ENCODE measurements at regions not wholly inside any gene's neighbourhood (a gene's known extent, or its start where the extent isn't known, plus 50 kb on each side); places are given as distances from the start of the nearest gene placed in this dataset.
"Not testable (repeated sequence)": the region's sequence is repeated elsewhere in the genome, so short reads cannot be mapped to it uniquely, and the experiment has no call there.

DNA sequence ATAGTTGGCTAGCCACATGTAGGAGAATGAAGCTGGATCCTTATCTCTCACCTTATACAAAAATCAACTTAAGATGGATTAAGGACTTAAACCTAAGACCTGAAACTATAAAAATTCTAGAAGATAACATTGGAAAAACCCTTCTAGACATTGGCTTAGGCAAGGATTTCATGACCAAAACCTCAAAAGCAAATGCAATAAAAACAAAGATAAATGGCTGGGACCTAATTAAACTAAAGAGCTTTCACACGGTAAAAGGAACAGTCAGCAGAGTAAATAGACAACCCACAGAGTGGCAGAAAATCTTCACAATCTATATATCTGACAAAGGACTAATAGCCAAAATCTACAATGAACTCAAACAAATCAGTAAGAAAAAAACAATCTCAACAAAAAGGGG, 202.7 kb upstream of the ARID2 start:
- H3K9me2 ChIP-seq (ENCODE audit: insufficient read depth, low read length); H3F3A ChIP-seq (ENCODE audit: insufficient read depth, low read length, poor library complexity, severe bottlenecking); H3K79me2 ChIP-seq (replicated peaks; ENCODE audit: insufficient read depth, low read length); H3K27me3 ChIP-seq (ENCODE audit: insufficient read depth, low read depth, low read length); H3K4me2 ChIP-seq (ENCODE audit: low read length); H2AFZ ChIP-seq (ENCODE audit: low read depth, low read length); H3K9me3 ChIP-seq (ENCODE audit: low read length); H3K27ac ChIP-seq (ENCODE audit: low read length); H3K4me3 ChIP-seq (ENCODE audit: low read length); H4K20me1 ChIP-seq (ENCODE audit: insufficient read depth); H3K9ac ChIP-seq (ENCODE audit: low read length); H3K36me3 ChIP-seq (ENCODE audit: insufficient read depth, low read length): not testable (repeated sequence)

DNA sequence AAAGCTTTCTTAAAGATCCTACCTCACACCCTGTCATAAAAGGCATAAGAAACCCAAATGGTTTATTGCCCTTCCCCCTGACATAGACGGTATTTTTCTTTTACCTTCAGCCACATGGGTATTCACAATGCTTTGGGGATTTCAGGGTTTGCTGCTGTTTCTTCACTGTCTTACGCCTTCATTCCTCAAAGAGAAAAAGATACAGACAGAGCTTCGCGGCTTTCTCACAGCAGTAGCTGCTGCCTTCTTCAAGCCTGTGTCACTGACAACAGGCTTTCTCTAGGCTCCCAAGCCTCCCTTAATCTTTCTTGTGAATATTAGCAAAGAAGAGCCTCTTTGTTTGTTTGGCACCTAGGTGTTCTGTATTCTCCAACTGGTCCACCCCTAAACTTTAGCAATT, 197.4 kb upstream of the ARID2 start:
- Histone ChIP-seq H3F3A (ENCODE audit: insufficient read depth, low read length, poor library complexity, severe bottlenecking) (no peaks in the 10 kb centered on the region), H3K9ac (ENCODE audit: low read length) (no peak overlapping the region)

DNA sequence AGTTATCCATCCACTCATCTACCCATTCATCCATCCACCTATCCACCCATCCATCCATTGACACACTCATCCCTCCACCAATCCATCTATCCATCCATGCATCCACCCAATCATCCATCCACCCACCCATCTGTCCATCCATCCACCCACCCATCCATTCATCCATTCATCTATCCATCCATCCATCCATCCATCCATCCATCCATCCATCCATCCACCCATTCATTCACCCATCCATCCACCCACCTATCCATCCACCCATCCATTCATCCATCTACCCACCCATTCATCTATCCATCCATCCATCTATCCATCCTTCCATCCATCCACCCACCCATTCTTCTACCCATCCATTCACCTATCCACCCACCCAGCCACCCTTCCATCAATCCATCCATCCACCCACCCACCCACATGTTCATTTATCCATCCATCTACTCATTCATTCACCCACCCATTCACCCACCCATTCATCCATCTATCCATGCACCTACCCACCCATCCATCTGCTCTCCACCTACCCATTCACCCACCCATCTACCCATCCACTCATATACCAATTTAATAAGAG, 193.8 kb upstream of the ARID2 start:
- Histone ChIP-seq H3K9ac (ENCODE audit: low read length) (no peak overlapping the region), H3K9me2 (ENCODE audit: insufficient read depth, low read length) (no peaks in the 10 kb centered on the region), H3K79me2 (replicated peaks; ENCODE audit: insufficient read depth, low read length) (no peaks in the 10 kb centered on the region), H3F3A (ENCODE audit: insufficient read depth, low read length, poor library complexity, severe bottlenecking) (no peaks in the 10 kb centered on the region), H3K27ac (ENCODE audit: low read length) (no peak overlapping the region), H3K4me3 (ENCODE audit: low read length) (no peak overlapping the region), H3K27me3 (ENCODE audit: insufficient read depth, low read depth, low read length) (no peaks in the 10 kb centered on the region), H3K36me3 (ENCODE audit: insufficient read depth, low read length) (no peaks in the 10 kb centered on the region), H2AFZ (ENCODE audit: low read depth, low read length) (no peak overlapping the region), H3K4me2 (ENCODE audit: low read length) (no peak overlapping the region), H3K9me3 (ENCODE audit: low read length) (no peaks in the 10 kb centered on the region), H4K20me1 (ENCODE audit: insufficient read depth) (no peaks in the 10 kb centered on the region)
- TF ChIP-seq POLR2AphosphoS5 (IDR thresholded peaks at IDR 0.05), result no peak
- TF ChIP-seq TAF1 (IDR thresholded peaks at IDR 0.05; ENCODE audit: low read depth), result no peak
- no peak for TF ChIP-seq SMC3 (conservative IDR thresholded peaks at IDR 0.05; ENCODE audit: poor library complexity)
- TF ChIP-seq, protein P1, sequence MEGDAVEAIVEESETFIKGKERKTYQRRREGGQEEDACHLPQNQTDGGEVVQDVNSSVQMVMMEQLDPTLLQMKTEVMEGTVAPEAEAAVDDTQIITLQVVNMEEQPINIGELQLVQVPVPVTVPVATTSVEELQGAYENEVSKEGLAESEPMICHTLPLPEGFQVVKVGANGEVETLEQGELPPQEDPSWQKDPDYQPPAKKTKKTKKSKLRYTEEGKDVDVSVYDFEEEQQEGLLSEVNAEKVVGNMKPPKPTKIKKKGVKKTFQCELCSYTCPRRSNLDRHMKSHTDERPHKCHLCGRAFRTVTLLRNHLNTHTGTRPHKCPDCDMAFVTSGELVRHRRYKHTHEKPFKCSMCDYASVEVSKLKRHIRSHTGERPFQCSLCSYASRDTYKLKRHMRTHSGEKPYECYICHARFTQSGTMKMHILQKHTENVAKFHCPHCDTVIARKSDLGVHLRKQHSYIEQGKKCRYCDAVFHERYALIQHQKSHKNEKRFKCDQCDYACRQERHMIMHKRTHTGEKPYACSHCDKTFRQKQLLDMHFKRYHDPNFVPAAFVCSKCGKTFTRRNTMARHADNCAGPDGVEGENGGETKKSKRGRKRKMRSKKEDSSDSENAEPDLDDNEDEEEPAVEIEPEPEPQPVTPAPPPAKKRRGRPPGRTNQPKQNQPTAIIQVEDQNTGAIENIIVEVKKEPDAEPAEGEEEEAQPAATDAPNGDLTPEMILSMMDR (IDR thresholded peaks at IDR 0.05; ENCODE audit: poor library complexity, severe bottlenecking), result no peak
- no peak for TF ChIP-seq EZH2 (IDR thresholded peaks at IDR 0.05; ENCODE audit: borderline replicate concordance, insufficient read depth, low read length, poor library complexity, severe bottlenecking)
- TF ChIP-seq, protein P2, sequence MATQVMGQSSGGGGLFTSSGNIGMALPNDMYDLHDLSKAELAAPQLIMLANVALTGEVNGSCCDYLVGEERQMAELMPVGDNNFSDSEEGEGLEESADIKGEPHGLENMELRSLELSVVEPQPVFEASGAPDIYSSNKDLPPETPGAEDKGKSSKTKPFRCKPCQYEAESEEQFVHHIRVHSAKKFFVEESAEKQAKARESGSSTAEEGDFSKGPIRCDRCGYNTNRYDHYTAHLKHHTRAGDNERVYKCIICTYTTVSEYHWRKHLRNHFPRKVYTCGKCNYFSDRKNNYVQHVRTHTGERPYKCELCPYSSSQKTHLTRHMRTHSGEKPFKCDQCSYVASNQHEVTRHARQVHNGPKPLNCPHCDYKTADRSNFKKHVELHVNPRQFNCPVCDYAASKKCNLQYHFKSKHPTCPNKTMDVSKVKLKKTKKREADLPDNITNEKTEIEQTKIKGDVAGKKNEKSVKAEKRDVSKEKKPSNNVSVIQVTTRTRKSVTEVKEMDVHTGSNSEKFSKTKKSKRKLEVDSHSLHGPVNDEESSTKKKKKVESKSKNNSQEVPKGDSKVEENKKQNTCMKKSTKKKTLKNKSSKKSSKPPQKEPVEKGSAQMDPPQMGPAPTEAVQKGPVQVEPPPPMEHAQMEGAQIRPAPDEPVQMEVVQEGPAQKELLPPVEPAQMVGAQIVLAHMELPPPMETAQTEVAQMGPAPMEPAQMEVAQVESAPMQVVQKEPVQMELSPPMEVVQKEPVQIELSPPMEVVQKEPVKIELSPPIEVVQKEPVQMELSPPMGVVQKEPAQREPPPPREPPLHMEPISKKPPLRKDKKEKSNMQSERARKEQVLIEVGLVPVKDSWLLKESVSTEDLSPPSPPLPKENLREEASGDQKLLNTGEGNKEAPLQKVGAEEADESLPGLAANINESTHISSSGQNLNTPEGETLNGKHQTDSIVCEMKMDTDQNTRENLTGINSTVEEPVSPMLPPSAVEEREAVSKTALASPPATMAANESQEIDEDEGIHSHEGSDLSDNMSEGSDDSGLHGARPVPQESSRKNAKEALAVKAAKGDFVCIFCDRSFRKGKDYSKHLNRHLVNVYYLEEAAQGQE (IDR thresholded peaks at IDR 0.05; ENCODE audit: borderline replicate concordance), result no peak
- no peak for TF ChIP-seq RAD21 (conservative IDR thresholded peaks at IDR 0.05)
- TF ChIP-seq EP300 (conservative IDR thresholded peaks at IDR 0.05; ENCODE audit: poor library complexity, severe bottlenecking), result no peak
- no peak for TF ChIP-seq MXI1 (conservative IDR thresholded peaks at IDR 0.05; ENCODE audit: poor library complexity, severe bottlenecking)

More for the DNA sequence above, 197.4 kb upstream of the ARID2 start:
- no peaks in the 10 kb centered on the region for H3K36me3 ChIP-seq (ENCODE audit: insufficient read depth, low read length)
- no peaks in the 10 kb centered on the region for H4K20me1 ChIP-seq (ENCODE audit: insufficient read depth)
- H3K4me3 ChIP-seq (ENCODE audit: low read length), result no peak overlapping the region
- TF ChIP-seq SMC3 (conservative IDR thresholded peaks at IDR 0.05; ENCODE audit: poor library complexity), result no peak
- no peak for TF ChIP-seq EZH2 (IDR thresholded peaks at IDR 0.05; ENCODE audit: borderline replicate concordance, insufficient read depth, low read length, poor library complexity, severe bottlenecking)
- no peak for TF ChIP-seq POLR2AphosphoS5 (IDR thresholded peaks at IDR 0.05)
- H3K79me2 ChIP-seq (replicated peaks; ENCODE audit: insufficient read depth, low read length), result no peaks in the 10 kb centered on the region
- no peak overlapping the region for H3K27ac ChIP-seq (ENCODE audit: low read length)
- no peak overlapping the region for H2AFZ ChIP-seq (ENCODE audit: low read depth, low read length)
- no peaks in the 10 kb centered on the region for H3K27me3 ChIP-seq (ENCODE audit: insufficient read depth, low read depth, low read length)
- H3K9me2 ChIP-seq (ENCODE audit: insufficient read depth, low read length), result no peaks in the 10 kb centered on the region
- H3K4me2 ChIP-seq (ENCODE audit: low read length), result no peak overlapping the region
- H3K9me3 ChIP-seq (ENCODE audit: low read length), result peaks cover 3% of the 10 kb centered on the region

Measured in neural cell (in vitro differentiated cells).